SK-N-MC (cell line): ENCODE measurements at regions not wholly inside any gene's neighbourhood (a gene's known extent, or its start where the extent isn't known, plus 50 kb on each side); places are given as distances from the start of the nearest gene placed in this dataset.

Experiments used
- EZH2 ChIP-seq: fragments of 200-600 bp; sonication (generic); IDR thresholded peaks from one replicate; pipeline ENCODE4 v1.6.1; 2017; ENCODE audit warnings: antibody characterized with exemption
- FOXP2 ChIP-seq: optimal IDR thresholded peaks from 2 replicates; pipeline ENCODE3; 2011; ENCODE audit warnings: mild to moderate bottlenecking, moderate library complexity; ENCODE audit not compliant: insufficient read depth; ENCODE audit errors: extremely low read length, control extremely low read depth
- POLR2AphosphoS5 ChIP-seq: IDR thresholded peaks from 2 replicates; pipeline ENCODE4 v1.6.1; 2012; ENCODE audit warnings: mild to moderate bottlenecking, low read depth, low read length, borderline replicate concordance

DNA sequence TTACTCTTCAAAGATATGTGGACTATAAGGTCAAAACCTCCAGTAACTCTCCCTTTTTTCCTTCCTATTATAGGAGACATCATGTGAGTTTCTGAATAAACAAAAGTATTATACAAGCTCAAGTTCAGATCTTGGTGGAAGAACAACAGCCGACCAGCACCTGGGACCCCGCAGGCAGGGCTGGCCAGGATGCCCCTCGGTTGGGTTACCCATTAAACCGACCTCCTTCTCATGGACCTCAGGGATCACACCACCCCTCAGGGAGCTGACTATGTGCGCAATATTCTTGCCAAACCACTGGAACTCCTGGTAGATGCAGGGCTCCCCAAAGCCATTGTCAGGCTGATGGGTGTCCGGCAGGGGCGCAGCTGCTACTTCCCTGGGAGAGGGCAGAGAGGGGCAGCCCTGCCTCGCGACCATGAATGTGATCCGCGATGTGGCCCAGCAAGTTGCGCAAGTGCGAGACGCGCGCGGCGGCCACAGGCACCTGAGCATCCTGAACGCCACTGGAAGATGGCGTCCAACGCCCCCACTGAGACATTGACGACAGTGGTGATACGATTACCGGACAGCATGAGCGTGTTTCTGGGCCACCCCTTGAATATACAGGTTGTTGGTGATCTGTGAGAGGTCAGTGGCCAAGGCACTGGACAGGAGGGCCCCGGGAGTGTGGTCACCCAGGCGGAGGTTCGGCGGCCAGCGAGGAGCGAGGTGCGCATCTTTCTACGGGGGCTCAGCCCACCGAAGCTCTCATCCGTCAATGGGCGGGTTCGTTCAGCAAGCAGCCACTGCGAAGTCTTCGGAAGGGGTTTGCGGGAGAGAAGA lies 161.3 kb downstream of the IPMK start:
- TF ChIP-seq POLR2AphosphoS5 (no peak), FOXP2 (no peak), EZH2 (no peak)
